ENCODE measurements at regions not wholly inside any gene's neighbourhood (a gene's known extent, or its start where the extent isn't known, plus 50 kb on each side); places are given as distances from the start of the nearest gene placed in this dataset.
"Not testable (repeated sequence)": the region's sequence is repeated elsewhere in the genome, so short reads cannot be mapped to it uniquely, and the experiment has no call there.

DNA sequence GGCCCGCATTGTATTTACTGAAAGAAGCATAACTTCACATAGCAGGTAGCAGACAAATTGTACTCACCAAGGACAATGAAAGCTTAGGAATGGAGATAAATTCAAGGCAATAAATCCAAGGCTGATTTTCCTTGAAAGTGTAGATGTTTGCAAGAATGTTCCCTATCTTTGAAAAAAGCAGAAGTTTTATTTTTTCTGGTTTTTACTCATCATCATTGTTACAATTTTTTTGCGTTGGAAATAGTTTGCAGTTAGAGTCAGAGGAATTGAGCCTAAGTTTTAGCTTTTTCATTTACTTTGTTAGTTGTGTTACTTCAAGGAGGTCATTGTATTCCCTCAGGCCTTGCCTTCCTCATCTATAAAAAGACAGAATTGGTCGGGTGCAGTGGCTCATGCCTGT, 213.9 kb upstream of the TBL1XR1 start:
- no peak for TF ChIP-seq POLR2A (IDR thresholded peaks at IDR 0.05)
- TF ChIP-seq, protein P1, sequence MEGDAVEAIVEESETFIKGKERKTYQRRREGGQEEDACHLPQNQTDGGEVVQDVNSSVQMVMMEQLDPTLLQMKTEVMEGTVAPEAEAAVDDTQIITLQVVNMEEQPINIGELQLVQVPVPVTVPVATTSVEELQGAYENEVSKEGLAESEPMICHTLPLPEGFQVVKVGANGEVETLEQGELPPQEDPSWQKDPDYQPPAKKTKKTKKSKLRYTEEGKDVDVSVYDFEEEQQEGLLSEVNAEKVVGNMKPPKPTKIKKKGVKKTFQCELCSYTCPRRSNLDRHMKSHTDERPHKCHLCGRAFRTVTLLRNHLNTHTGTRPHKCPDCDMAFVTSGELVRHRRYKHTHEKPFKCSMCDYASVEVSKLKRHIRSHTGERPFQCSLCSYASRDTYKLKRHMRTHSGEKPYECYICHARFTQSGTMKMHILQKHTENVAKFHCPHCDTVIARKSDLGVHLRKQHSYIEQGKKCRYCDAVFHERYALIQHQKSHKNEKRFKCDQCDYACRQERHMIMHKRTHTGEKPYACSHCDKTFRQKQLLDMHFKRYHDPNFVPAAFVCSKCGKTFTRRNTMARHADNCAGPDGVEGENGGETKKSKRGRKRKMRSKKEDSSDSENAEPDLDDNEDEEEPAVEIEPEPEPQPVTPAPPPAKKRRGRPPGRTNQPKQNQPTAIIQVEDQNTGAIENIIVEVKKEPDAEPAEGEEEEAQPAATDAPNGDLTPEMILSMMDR (IDR thresholded peaks at IDR 0.05) = no peak
- intact Hi-C loops (cut with DNase I) = no loop called here
- 64 to 77% methylated on average over 3 of the region's 3 CpGs for WGBS, 2 donors
- no peaks in the 10 kb centered on the region for H3K36me3 ChIP-seq
- H3K4me1 ChIP-seq = peaks cover 0 to 4% (median 0%) of the 10 kb centered on the region in 3 donors
- no peaks in the 10 kb centered on the region for H3K27me3 ChIP-seq
- no peaks in the 10 kb centered on the region for H3K9me3 ChIP-seq
- H3K27ac ChIP-seq = no peak overlapping the region
- no peak for DNase-seq
- H3K4me3 ChIP-seq = no peak overlapping the region

DNA sequence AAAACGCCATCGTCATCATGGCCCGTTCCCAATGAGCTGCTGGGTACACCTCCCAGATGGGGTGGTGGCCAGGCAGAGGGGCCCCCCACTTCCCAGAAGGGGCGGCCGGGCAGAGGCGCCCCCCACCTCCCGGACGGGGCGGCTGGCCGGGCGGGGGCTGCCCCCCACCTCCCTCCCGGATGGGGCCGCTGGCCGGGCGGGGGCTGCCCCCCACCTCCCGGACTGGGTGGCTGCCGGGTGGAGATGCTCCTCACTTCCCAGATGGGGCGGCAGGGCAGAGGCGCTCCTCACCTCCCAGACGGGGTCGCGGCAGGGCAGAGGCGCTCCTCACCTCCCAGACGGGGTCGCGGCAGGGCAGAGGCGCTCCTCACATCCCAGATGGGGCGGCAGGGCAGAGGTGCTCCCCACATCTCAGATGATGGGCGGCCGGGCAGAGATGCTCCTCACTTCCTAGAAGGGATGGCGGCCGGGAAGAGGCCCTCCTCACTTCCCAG, 215.4 kb upstream of the TBL1XR1 start:
- DNase-seq = not testable (repeated sequence)

DNA sequence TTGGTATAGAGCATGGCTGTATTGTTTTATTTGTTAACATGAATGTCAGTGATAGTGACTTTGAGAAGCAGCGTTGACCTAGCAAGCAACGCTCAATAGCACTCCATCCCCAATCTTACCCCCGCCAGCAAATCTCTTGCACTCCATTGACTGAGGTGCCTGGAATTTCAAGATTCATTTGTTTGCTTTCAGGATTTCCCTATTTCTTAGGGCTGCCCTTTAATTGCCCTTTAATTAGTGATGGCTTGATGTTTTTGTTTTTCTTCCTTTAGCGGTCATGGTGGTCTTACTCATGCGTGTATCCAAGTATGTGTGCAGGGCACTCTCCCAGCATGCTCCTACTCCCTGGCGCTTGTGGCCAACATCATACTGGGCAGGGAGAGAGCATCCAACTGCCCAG, 216.8 kb upstream of the TBL1XR1 start:
- no peak for TF ChIP-seq POLR2A (IDR thresholded peaks at IDR 0.05)
- TF ChIP-seq, protein P1 (IDR thresholded peaks at IDR 0.05) = no peak
- 95 to 96% methylated on average over 6 of the region's 6 CpGs for WGBS, 2 donors
- H3K36me3 ChIP-seq = no peaks in the 10 kb centered on the region
- H3K4me3 ChIP-seq = no peak overlapping the region
- intact Hi-C loops (cut with DNase I) = no loop called here
- H3K27ac ChIP-seq = no peak overlapping the region
- DNase-seq = no peak
- H3K27me3 ChIP-seq = no peaks in the 10 kb centered on the region
- no peaks in the 10 kb centered on the region for H3K9me3 ChIP-seq
- H3K4me1 ChIP-seq = peaks cover 0 to 4% (median 0%) of the 10 kb centered on the region in 3 donors

More for the DNA sequence above, 215.4 kb upstream of the TBL1XR1 start:
- H3K27ac ChIP-seq; intact Hi-C loops (cut with DNase I); H3K36me3 ChIP-seq; H3K4me3 ChIP-seq; H3K4me1 ChIP-seq; H3K27me3 ChIP-seq; H3K9me3 ChIP-seq: not testable (repeated sequence)
- no CpG with 5 or more reads among the region's 32 CpGs for WGBS, 2 donors

DNA sequence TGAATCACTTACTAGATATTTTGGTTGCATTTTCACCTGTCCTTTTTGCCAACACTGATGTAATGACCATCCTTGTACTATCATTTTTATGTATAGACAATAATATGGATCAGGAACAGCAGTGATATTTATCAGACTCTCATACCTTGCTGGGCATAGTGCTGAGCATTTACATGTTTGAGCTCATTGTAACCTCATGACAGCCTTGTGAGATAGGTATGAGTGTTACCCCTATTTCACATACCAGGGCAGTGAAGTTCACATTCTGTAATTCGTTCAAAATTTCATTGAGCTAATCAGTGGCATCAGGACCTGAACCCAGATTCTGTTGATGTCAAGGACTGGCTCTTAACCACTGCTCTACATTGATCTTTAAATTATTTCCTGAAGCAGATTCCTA, 221.5 kb upstream of the TBL1XR1 start:
- no peaks in the 10 kb centered on the region for H3K9me3 ChIP-seq
- H3K36me3 ChIP-seq = no peaks in the 10 kb centered on the region
- H3K27ac ChIP-seq = no peak overlapping the region
- WGBS, 2 donors = 36 to 58% methylated on average over 1 of the region's 1 CpG
- H3K4me1 ChIP-seq = peaks cover 0 to 16% (median 10%) of the 10 kb centered on the region in 3 donors
- H3K27me3 ChIP-seq = no peaks in the 10 kb centered on the region
- intact Hi-C loops (cut with DNase I) = no loop called here
- TF ChIP-seq POLR2A (IDR thresholded peaks at IDR 0.05) = no peak
- TF ChIP-seq, protein P1 (IDR thresholded peaks at IDR 0.05) = no peak
- no peak for DNase-seq
- H3K4me3 ChIP-seq = no peak overlapping the region

DNA sequence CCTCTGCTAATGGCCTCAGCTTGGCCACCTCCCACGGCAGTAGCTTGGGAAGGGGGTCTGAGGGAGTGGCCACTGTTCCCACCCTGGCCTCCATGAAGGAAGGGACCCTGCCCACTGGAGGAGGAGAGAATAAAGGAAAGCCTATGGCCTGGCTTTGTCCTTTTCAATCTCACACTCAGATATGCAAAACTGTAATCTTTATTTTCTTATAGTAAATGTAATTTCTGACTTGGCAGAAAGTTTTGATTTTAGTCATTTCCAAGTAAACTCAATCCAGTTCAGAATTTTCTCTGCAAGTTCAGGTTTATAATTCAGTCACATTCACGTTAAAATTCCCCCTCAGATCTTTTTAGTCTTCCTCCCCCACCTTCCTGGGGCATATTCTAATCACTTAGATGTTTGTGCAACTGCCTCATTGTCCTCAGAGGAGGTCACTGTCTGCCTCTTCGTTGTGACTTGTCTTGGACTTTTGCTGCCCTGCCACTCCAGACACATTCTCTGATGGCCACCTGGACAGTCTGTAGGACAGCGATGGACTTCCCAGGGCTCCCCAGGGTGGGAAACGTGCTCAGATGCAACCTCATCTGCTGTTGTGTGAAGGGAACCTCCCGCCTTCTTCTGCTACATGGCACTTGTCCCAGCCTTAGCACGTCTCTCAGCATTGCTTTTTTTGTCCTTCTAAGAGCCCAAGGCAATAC, 222.8 kb upstream of the TBL1XR1 start:
- no peak for TF ChIP-seq POLR2A (IDR thresholded peaks at IDR 0.05)
- TF ChIP-seq, protein P1 (IDR thresholded peaks at IDR 0.05) = no peak
- intact Hi-C loops (cut with DNase I) = no loop called here
- H3K36me3 ChIP-seq = no peaks in the 10 kb centered on the region
- no peaks in the 10 kb centered on the region for H3K27me3 ChIP-seq
- no peak overlapping the region for H3K27ac ChIP-seq
- peaks cover 0 to 16% (median 10%) of the 10 kb centered on the region in 3 donors for H3K4me1 ChIP-seq
- H3K9me3 ChIP-seq = no peaks in the 10 kb centered on the region
- 31 to 48% methylated on average over 6 to 7 of the region's 7 CpGs for WGBS, 2 donors
- no peak for DNase-seq
- no peak overlapping the region for H3K4me3 ChIP-seq
